SU-DHL-6 (cell line): ENCODE measurements at regions not wholly inside any gene's neighbourhood (a gene's known extent, or its start where the extent isn't known, plus 50 kb on each side); places are given as distances from the start of the nearest gene placed in this dataset.

ENCODE experiments used
- CTCF ChIP-seq: fragments of 200-600 bp; sonication (generic); IDR thresholded peaks from one replicate; pipeline ENCODE4 v1.5.1; 2017; ENCODE audit warnings: antibody characterized with exemption, mild to moderate bottlenecking, low read length, moderate library complexity; ENCODE audit not compliant: insufficient read depth, poor library complexity, severe bottlenecking
- EZH2phosphoT487 ChIP-seq: fragments of 200-600 bp; sonication (generic), shearing (Covaris generic); conservative IDR thresholded peaks from 2 replicates; pipeline ENCODE4 v1.6.1; 2018; ENCODE audit warnings: mild to moderate bottlenecking, antibody characterized with exemption, low read length, moderate library complexity, mixed read lengths

GRCh38 chr2:67879586-67880290 is 183.1 kb downstream of the C1D start:
- TF ChIP-seq CTCF (no peak), EZH2phosphoT487 (no peak)
